Sigmoid colon (tissue), 6 donors: ENCODE measurements at regions not wholly inside any gene's neighbourhood (a gene's known extent, or its start where the extent isn't known, plus 50 kb on each side); places are given as distances from the start of the nearest gene placed in this dataset.

Experiments used
- DNase-seq: peaks from one replicate; pipeline ENCODE4 v3.0.0-alpha.2; 2019
- H3K27ac ChIP-seq, 4 donors: fragments of 200-600 bp; sonication (generic); one replicate each; pipeline ENCODE4 v1.5.1; 2016 to 2019; ENCODE audit warnings: mild to moderate bottlenecking in 1 of 4
- H3K27me3 ChIP-seq, 3 donors: fragments of 200-600 bp; sonication (generic); one replicate each; pipeline ENCODE4 v1.5.1; 2019; ENCODE audit warnings: mild to moderate bottlenecking in 1 of 3
- H3K36me3 ChIP-seq, 4 donors: fragments of 200-600 bp; sonication (generic); one replicate each; pipeline ENCODE4 v1.5.1; 2016 to 2019
- H3K4me1 ChIP-seq, 4 donors: fragments of 200-600 bp; sonication (generic); one replicate each; pipeline ENCODE4 v1.5.1; 2017 to 2019
- H3K4me3 ChIP-seq, 4 donors: fragments of 200-600 bp; sonication (generic); one replicate each; pipeline ENCODE4 v1.5.1; 2017 to 2019; ENCODE audit warnings: mild to moderate bottlenecking in 2 of 4, moderate library complexity in 1 of 4
- H3K9me3 ChIP-seq, 4 donors: fragments of 200-600 bp in 3 of 4; sonication (generic) in 3 of 4; one replicate each; pipeline versions ENCODE4 v1.5.1 to v1.6.1; 2013 to 2019
- EP300 ChIP-seq, 4 donors: sonication (generic); formaldehyde crosslinking; IDR thresholded peaks; one replicate each; pipeline ENCODE4 v1.6.1; 2017; ENCODE audit warnings: antibody characterized with exemption in 4 of 4
- POLR2A ChIP-seq, 2 donors: fragments of 450-650 bp; IDR thresholded peaks; one replicate each; pipeline ENCODE4 v1.6.1; 2016; ENCODE audit warnings: antibody characterized with exemption in 2 of 2, mild to moderate bottlenecking in 2 of 2, moderate library complexity in 2 of 2
- POLR2AphosphoS5 ChIP-seq, 4 donors: sonication (generic); formaldehyde crosslinking; IDR thresholded peaks; one replicate each; pipeline ENCODE4 v1.6.1; 2017; ENCODE audit warnings: antibody characterized with exemption in 4 of 4
- WGBS, 2 donors: extraction: QIAGEN DNeasy Blood & Tissue Kit; methylation state at CpG; one replicate each; pipeline ENCODE4 v1.1.7; 2013; 5-methylcytosine and 5-hydroxymethylcytosine counted together
- intact Hi-C: fragments of 100-400 bp; cut with DNase I; formaldehyde crosslinking; loops from one replicate; pipeline ENCODE4 v1.15.1; 2023
- TF ChIP-seq, protein P1 (sequence below), 4 experiments: fragments of 450-650 bp in 3 of 4; fragments of 200-600 bp in 1 of 4; IDR thresholded peaks; one replicate each; pipeline ENCODE4 v1.5.1; 2016 to 2019; ENCODE audit warnings: antibody characterized with exemption in 4 of 4, mild to moderate bottlenecking in 3 of 4, moderate library complexity in 2 of 4
- donor health status: healthy with polysubstance abuse.
- donor health status: healthy.

DNA sequence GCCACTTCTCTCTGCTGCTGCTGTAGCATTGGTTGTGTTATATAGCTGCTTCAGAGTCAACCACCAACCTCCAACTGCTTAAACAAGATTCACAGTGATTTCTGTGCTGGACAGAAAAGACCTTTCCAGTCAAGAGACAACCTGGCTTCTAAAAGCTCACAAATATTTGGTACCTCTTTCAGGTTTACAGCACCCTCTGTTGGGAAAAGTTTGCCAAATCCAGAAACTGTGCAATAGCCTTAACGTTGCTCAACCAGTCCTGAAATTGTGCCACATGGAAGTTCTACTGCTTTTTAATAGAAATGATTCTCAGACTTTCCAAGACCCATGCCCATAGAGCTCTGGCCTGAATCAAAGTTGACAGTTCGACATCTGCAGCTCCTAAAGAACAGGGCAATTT lies 842.1 kb upstream of the HTR2C start:
- TF ChIP-seq POLR2A (IDR thresholded peaks at IDR 0.05), result no peak
- TF ChIP-seq POLR2AphosphoS5 (IDR thresholded peaks at IDR 0.05), result no peak
- TF ChIP-seq EP300 (IDR thresholded peaks at IDR 0.05), result no peak
- TF ChIP-seq, protein P1, sequence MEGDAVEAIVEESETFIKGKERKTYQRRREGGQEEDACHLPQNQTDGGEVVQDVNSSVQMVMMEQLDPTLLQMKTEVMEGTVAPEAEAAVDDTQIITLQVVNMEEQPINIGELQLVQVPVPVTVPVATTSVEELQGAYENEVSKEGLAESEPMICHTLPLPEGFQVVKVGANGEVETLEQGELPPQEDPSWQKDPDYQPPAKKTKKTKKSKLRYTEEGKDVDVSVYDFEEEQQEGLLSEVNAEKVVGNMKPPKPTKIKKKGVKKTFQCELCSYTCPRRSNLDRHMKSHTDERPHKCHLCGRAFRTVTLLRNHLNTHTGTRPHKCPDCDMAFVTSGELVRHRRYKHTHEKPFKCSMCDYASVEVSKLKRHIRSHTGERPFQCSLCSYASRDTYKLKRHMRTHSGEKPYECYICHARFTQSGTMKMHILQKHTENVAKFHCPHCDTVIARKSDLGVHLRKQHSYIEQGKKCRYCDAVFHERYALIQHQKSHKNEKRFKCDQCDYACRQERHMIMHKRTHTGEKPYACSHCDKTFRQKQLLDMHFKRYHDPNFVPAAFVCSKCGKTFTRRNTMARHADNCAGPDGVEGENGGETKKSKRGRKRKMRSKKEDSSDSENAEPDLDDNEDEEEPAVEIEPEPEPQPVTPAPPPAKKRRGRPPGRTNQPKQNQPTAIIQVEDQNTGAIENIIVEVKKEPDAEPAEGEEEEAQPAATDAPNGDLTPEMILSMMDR (IDR thresholded peaks at IDR 0.05), result no peak
- 62 to 76% methylated on average over 2 of the region's 2 CpGs for WGBS, 2 donors
- intact Hi-C loops, result no loop called here

DNA sequence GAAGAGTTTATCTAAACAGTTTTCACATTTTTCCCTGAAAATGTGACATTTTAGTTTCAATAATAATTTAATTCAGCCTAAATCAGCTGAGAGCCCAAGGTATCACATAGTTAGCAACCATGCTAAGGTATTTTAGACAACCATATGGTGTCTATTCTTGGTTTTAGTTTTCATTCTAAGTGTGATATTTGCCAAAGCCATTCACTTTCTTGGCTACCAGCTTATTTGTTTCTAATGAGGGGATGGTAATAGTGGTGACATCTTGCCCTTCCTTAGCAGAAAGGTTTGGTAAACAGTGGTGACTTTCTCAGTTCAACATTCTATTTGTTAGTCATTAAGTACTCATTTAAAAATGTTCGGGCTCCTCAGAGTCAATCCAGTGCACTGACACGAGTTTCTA lies 854.9 kb upstream of the HTR2C start:
- Histone ChIP-seq H3K27ac (no peak overlapping the region), H3K4me1 (no peaks in the 10 kb centered on the region), H3K4me3 (no peak overlapping the region), H3K36me3 (no peaks in the 10 kb centered on the region), H3K9me3 (no peaks in the 10 kb centered on the region), H3K27me3 (no peaks in the 10 kb centered on the region)
- no peak for DNase-seq
- intact Hi-C loops, result no loop called here
- WGBS, 2 donors, result 76 to 82% methylated on average over 2 of the region's 2 CpGs
- TF ChIP-seq POLR2AphosphoS5 (IDR thresholded peaks at IDR 0.05), result no peak
- no peak for TF ChIP-seq POLR2A (IDR thresholded peaks at IDR 0.05)
- no peak for TF ChIP-seq EP300 (IDR thresholded peaks at IDR 0.05)
- TF ChIP-seq, protein P1 (IDR thresholded peaks at IDR 0.05), result no peak

More for the DNA sequence above, 842.1 kb upstream of the HTR2C start:
- DNase-seq, result no peak
- Histone ChIP-seq H3K27ac (no peak overlapping the region), H3K36me3 (no peaks in the 10 kb centered on the region), H3K9me3 (no peaks in the 10 kb centered on the region), H3K4me1 (no peaks in the 10 kb centered on the region), H3K27me3 (no peaks in the 10 kb centered on the region), H3K4me3 (no peak overlapping the region)

DNA sequence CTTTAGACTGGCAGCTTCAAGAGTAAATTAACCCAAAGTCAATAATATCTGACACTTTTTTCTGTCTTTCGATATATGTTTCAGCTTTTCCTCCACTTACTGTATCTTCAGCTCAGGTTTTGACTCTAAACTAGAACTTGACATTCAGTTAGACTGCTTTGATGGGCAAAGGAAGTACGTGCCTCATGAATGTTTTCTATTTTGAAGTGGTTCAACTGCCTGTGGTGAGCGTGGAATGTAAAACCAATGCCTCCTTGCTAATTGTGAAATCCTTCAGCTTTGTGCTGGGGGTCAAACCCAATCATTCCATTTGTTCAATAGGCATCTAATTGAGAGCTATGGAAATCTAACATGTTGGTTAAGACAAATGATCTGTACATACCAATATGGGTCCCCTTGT lies 857.0 kb upstream of the HTR2C start:
- peaks cover 0 to 2% (median 0%) of the 10 kb centered on the region in 3 donors for H3K27me3 ChIP-seq
- WGBS, 2 donors, result 51 to 88% methylated on average over 3 of the region's 3 CpGs
- no peaks in the 10 kb centered on the region for H3K9me3 ChIP-seq
- intact Hi-C loops, result no loop called here
- TF ChIP-seq, protein P1 (IDR thresholded peaks at IDR 0.05), result no peak
- DNase-seq, result no peak
- no peaks in the 10 kb centered on the region for H3K4me1 ChIP-seq
- no peak overlapping the region for H3K4me3 ChIP-seq
- no peaks in the 10 kb centered on the region for H3K36me3 ChIP-seq
- no peak overlapping the region for H3K27ac ChIP-seq

DNA sequence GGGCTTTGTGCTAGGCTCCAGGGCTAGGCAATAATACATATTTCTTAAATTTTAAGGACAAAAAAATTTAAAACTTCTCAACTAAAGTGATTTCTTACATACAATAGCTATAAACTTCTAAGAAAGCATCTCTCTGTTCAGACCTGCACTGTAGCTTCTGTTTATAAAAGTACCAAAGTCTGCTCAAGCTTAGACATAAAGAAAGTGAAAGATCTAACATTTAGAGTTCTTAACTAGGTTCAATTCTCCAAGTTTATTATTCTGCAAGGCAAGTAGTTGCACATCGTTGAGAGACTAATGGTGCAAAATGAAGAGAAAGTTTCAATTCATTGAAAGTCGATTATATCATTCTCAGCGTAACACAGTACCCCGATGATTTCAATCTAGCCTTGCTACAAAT lies 857.4 kb upstream of the HTR2C start:
- WGBS, 2 donors, result 91% methylated on average over 4 of the region's 4 CpGs
- Histone ChIP-seq H3K4me3 (no peak overlapping the region), H3K4me1 (no peaks in the 10 kb centered on the region), H3K36me3 (no peaks in the 10 kb centered on the region), H3K9me3 (no peaks in the 10 kb centered on the region), H3K27me3 (peaks cover 0 to 2% (median 0%) of the 10 kb centered on the region in 3 donors), H3K27ac (no peak overlapping the region)
- TF ChIP-seq POLR2A (IDR thresholded peaks at IDR 0.05), result no peak
- TF ChIP-seq POLR2AphosphoS5 (IDR thresholded peaks at IDR 0.05), result no peak
- TF ChIP-seq EP300 (IDR thresholded peaks at IDR 0.05), result no peak
- TF ChIP-seq, protein P1 (IDR thresholded peaks at IDR 0.05), result no peak
- no peak for DNase-seq
- intact Hi-C loops, result no loop called here

DNA sequence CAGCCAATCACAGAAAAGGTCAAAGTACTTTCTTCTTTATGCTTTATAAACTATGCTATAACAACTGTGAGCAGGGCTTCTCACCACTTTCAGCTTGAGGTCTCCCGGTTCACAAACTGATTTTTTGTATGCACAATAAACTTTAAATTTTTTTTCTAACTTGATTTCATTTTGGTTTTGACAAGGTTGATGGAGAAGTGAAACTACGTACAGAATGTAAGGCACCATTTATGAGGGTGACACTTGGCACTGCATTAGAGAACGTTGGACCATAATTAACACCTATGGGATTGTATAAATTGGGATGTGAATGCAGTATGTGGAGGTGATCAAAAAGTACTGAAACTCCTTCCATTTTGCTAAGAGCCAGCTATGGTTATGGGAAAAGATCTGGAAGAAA lies 857.9 kb upstream of the HTR2C start:
- Histone ChIP-seq H3K4me1 (no peaks in the 10 kb centered on the region), H3K27ac (no peak overlapping the region), H3K27me3 (peaks cover 0 to 2% (median 0%) of the 10 kb centered on the region in 3 donors), H3K9me3 (no peaks in the 10 kb centered on the region), H3K4me3 (no peak overlapping the region), H3K36me3 (no peaks in the 10 kb centered on the region)
- intact Hi-C loops, result no loop called here
- WGBS, 2 donors, result 74 to 78% methylated on average over 3 of the region's 3 CpGs
- no peak for DNase-seq
- TF ChIP-seq, protein P1 (IDR thresholded peaks at IDR 0.05), result no peak
- TF ChIP-seq EP300 (IDR thresholded peaks at IDR 0.05), result no peak
- no peak for TF ChIP-seq POLR2A (IDR thresholded peaks at IDR 0.05)
- no peak for TF ChIP-seq POLR2AphosphoS5 (IDR thresholded peaks at IDR 0.05)
